Stimulated activated naive CD8-positive, alpha-beta T cell treated with anti-CD3 and anti-CD28 coated beads, Interleukin-15, Interleukin-2, amounts not matched to agents 100 ng/mL and 50 ng/mL, for 24 hours (primary cell): ENCODE measurements at regions not wholly inside any gene's neighbourhood (a gene's known extent, or its start where the extent isn't known, plus 50 kb on each side); places are given as distances from the start of the nearest gene placed in this dataset.

ENCODE experiments used
- H3K27ac Mint-ChIP-seq: one replicate; pipeline ENCODE4 v1.8.0; 2021; ENCODE audit warnings: mild to moderate bottlenecking, mixed read lengths
- H3K27me3 Mint-ChIP-seq: one replicate; pipeline ENCODE4 v1.8.0; 2021; ENCODE audit warnings: mixed read lengths
- H3K36me3 Mint-ChIP-seq: one replicate; pipeline ENCODE4 v1.8.0; 2021; ENCODE audit warnings: low read depth, mixed read lengths
- H3K4me1 Mint-ChIP-seq: one replicate; pipeline ENCODE4 v1.8.0; 2021; ENCODE audit warnings: low read depth, mixed read lengths
- H3K4me3 Mint-ChIP-seq: one replicate; pipeline ENCODE4 v1.8.0; 2021; ENCODE audit warnings: mild to moderate bottlenecking, mixed read lengths
- H3K9me3 Mint-ChIP-seq: one replicate; pipeline ENCODE4 v1.8.0; 2021; ENCODE audit warnings: mixed read lengths

GRCh38 chr13:86684402-86684801 lies 885.2 kb upstream of the SLITRK6 start:
- Mint-ChIP-seq H3K27me3 (no peaks in the 10 kb centered on the region), H3K4me1 (no peaks in the 10 kb centered on the region), H3K27ac (no peak overlapping the region), H3K9me3 (peaks cover 13% of the 10 kb centered on the region), H3K36me3 (no peaks in the 10 kb centered on the region), H3K4me3 (no peak overlapping the region)

DNA sequence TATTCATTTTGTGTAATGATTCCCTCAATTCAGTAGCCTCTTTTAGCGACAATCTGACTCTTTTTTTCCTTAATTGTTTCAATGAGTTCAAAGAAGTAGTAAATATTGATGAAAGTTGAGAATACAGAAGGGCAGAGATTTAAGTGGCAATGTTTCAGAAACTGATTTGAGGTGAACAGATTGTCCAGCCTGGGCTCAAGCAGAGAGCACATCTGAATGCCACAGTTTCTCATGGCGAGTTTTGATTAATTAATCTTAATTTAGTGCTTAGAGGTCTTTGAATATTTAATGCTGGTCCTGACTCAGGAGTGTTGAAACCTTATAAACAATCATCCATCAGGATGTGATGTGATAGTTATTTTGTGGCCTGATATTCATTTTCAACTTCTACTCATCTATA lies 890.7 kb upstream of the SLITRK6 start:
- Mint-ChIP-seq H3K27ac (no peak overlapping the region), H3K27me3 (no peaks in the 10 kb centered on the region), H3K36me3 (no peaks in the 10 kb centered on the region), H3K9me3 (peaks cover 11% of the 10 kb centered on the region), H3K4me3 (no peak overlapping the region), H3K4me1 (no peaks in the 10 kb centered on the region)

GRCh38 chr13:86692291-86692690 lies 893.1 kb upstream of the SLITRK6 start:
- H3K36me3 Mint-ChIP-seq, result no peaks in the 10 kb centered on the region
- no peak overlapping the region for H3K27ac Mint-ChIP-seq
- H3K4me1 Mint-ChIP-seq, result no peaks in the 10 kb centered on the region
- no peak overlapping the region for H3K4me3 Mint-ChIP-seq
- peaks cover 11% of the 10 kb centered on the region for H3K9me3 Mint-ChIP-seq
- no peaks in the 10 kb centered on the region for H3K27me3 Mint-ChIP-seq

DNA sequence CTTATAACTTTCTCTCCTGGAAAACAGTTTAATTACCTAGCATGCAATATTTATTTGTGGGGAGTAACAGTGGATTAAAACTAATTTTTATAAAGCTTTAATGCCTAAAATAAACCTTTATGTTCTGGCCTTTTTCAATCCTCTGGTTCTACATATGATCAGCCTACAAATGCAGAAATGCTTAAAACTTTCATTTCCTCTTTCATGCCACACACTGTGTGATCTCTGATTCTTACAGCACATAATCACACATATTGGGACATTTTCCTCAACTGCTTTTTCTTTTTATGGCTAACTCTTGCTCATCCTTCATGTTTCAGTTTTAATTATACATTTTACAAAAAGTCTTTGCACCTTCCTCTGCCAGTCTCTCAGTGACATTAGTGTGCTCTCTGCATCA lies 910.8 kb upstream of the SLITRK6 start:
- Mint-ChIP-seq H3K4me1 (no peaks in the 10 kb centered on the region), H3K4me3 (no peak overlapping the region)

DNA sequence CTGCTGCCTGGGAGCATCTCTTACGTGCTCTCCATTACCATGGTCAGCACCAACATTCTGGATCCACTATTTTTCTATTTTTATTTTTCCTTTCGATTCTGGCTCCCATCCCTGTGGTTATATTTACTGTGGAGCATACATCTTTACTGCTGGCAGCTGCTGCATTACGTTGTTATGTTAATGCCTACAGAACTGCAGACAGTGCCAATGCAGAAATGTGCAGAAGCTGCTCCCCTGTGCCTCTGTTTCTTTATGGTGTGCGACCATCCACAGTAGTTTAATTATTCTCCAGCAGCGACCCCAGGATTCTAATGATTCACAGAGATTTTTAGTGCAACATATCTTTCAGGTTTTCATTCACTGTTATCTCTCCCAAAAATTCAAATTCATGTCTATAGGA lies 911.7 kb upstream of the SLITRK6 start:
- Mint-ChIP-seq H3K36me3 (no peaks in the 10 kb centered on the region), H3K27ac (no peak overlapping the region), H3K9me3 (peaks cover 18% of the 10 kb centered on the region), H3K4me1 (no peaks in the 10 kb centered on the region), H3K4me3 (no peak overlapping the region), H3K27me3 (no peaks in the 10 kb centered on the region)

More for the DNA sequence above, 910.8 kb upstream of the SLITRK6 start:
- Mint-ChIP-seq H3K36me3 (no peaks in the 10 kb centered on the region), H3K9me3 (peaks cover 15% of the 10 kb centered on the region), H3K27me3 (no peaks in the 10 kb centered on the region), H3K27ac (no peak overlapping the region)

GRCh38 chr13:86714495-86714894 lies 915.3 kb upstream of the SLITRK6 start:
- Mint-ChIP-seq H3K4me1 (no peaks in the 10 kb centered on the region), H3K9me3 (peaks cover 20% of the 10 kb centered on the region), H3K36me3 (no peaks in the 10 kb centered on the region), H3K4me3 (no peak overlapping the region), H3K27me3 (no peaks in the 10 kb centered on the region), H3K27ac (no peak overlapping the region)

GRCh38 chr13:86725105-86725504 lies 925.9 kb upstream of the SLITRK6 start:
- H3K27me3 Mint-ChIP-seq, result no peaks in the 10 kb centered on the region
- peaks cover 17% of the 10 kb centered on the region for H3K9me3 Mint-ChIP-seq
- no peaks in the 10 kb centered on the region for H3K4me1 Mint-ChIP-seq
- no peaks in the 10 kb centered on the region for H3K36me3 Mint-ChIP-seq
- no peak overlapping the region for H3K27ac Mint-ChIP-seq
- no peak overlapping the region for H3K4me3 Mint-ChIP-seq

GRCh38 chr13:86729206-86729605 lies 930.0 kb upstream of the SLITRK6 start:
- Mint-ChIP-seq H3K9me3 (peaks cover 14% of the 10 kb centered on the region), H3K36me3 (no peaks in the 10 kb centered on the region), H3K27ac (no peak overlapping the region), H3K4me1 (no peaks in the 10 kb centered on the region), H3K4me3 (no peak overlapping the region), H3K27me3 (no peaks in the 10 kb centered on the region)

DNA sequence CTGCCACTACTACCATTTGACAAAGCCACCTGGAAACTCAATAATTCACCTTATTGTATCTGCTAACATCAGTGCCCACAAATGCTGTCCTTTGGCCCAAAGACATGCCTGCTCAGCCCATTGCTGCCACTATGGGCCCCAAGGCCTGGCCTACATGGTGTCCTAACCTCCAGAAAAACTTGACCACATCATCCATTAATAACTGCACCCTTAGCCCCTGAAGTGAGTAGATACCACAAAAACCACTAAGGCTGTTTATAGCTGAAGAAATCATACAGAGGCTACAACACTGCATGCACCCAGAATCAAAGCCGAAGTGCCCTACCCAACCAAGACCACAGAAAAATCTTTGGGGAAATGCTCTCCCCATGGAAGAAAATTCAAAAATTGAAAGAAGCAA lies 932.8 kb upstream of the SLITRK6 start:
- Mint-ChIP-seq H3K4me3 (no peak overlapping the region), H3K9me3 (peaks cover 22% of the 10 kb centered on the region), H3K4me1 (no peaks in the 10 kb centered on the region), H3K27ac (no peak overlapping the region), H3K27me3 (no peaks in the 10 kb centered on the region), H3K36me3 (no peaks in the 10 kb centered on the region)

DNA sequence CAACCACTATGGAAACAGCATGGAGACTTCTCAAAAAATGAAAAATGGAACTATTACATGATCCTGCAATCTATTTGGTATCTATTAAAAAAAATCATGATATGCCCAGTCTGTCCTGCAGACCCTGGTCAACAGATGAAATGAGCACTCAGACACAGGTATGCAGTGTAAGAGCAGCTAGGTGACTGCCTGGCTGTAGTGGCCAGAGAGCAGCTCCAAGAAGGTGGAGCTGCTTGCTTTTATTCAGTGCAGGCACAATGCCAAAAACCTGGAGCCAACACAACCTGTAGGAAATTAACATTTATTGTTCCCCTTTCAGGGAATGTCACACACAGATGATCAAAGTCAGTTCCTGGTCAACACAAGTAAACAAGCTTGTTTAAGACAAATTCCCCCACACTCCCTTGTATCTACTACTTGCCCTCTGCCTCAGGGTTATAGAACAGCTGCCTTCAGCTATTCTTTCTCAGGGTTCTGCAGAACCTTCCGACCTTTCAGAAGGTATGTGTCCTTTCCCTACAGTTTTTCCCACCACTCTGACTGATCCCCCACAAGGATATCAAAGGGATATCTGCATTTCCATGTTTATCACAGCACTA lies 933.7 kb upstream of the SLITRK5 start:
- no peaks in the 10 kb centered on the region for H3K27me3 Mint-ChIP-seq
- no peak overlapping the region for H3K27ac Mint-ChIP-seq
- no peaks in the 10 kb centered on the region for H3K4me1 Mint-ChIP-seq
- peaks cover 25% of the 10 kb centered on the region for H3K9me3 Mint-ChIP-seq
- H3K36me3 Mint-ChIP-seq, result no peaks in the 10 kb centered on the region
- H3K4me3 Mint-ChIP-seq, result no peak overlapping the region

DNA sequence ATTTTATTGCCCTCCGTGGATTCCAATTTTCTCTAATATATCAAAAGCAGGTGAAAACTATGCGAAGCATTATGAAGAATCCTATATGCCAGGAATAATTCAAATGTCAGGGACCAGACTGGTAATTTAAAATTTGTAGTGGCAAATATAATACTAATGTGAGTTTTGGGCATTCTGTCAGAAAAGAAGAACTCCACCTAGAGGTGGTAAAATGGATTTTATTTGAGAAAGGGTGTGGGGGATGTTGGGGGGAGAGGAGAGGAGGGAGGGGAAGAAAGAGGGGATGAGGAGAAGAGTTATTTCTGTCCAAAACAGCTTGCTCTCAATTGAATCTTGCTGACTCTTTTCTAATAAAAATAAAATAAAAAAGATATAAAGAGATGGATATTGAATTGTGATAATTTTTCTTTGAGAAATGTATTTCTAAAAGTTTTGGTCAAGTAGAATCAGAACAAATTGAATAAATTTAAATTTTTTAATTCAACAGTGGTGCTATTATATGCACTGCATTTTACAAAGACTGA lies 929.3 kb upstream of the SLITRK5 start:
- Mint-ChIP-seq H3K27ac (no peak overlapping the region), H3K4me1 (no peaks in the 10 kb centered on the region), H3K4me3 (no peak overlapping the region), H3K36me3 (no peaks in the 10 kb centered on the region), H3K27me3 (no peaks in the 10 kb centered on the region), H3K9me3 (peaks cover 6% of the 10 kb centered on the region)

GRCh38 chr13:86757236-86757978 lies 913.8 kb upstream of the SLITRK5 start:
- Mint-ChIP-seq H3K27ac (no peak overlapping the region), H3K9me3 (peaks cover 2% of the 10 kb centered on the region), H3K27me3 (no peaks in the 10 kb centered on the region), H3K4me1 (no peaks in the 10 kb centered on the region), H3K36me3 (no peaks in the 10 kb centered on the region), H3K4me3 (peak overlapping the region; percentile 1)

DNA sequence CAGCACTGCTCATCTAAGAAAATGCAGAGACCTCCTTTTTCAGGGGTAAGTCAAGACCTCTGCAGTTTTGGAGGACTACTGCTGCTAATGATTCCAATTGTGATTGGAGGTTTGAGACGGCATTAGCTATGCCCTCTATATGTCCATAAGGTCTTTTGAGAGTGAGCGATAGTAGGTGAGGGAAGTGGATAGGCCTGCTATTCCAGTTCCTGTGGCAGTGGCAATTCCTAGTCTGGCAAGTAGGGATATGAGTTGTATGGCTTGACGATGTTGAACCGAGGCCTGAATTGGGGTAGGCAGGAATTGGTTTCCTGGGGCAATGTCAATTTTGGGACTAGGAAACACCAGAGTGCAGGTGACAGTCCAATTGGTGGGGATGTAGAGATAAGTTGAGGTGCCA lies 913.1 kb upstream of the SLITRK5 start:
- peaks cover 9% of the 10 kb centered on the region for H3K9me3 Mint-ChIP-seq

DNA sequence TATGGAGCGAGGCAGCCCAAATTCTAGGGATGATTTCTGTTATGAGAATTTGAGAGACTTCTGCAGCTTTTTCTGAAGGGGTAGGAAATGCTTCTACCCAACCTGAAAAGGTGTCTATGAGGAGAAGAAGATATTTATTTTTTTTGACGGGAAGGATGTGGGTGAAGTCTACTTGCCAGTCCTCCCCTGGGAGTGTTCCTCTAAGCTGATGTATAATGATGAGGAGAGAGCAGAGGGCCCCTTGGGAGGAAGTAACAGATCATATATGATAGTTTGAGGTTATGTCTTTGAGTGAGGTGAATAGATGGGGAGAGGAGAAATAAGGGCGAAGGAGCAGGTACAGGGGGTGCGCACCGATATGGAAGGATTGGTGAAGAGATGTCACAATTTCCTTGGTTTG lies 910.6 kb upstream of the SLITRK5 start:
- no peaks in the 10 kb centered on the region for H3K4me1 Mint-ChIP-seq
- no peak overlapping the region for H3K27ac Mint-ChIP-seq
- H3K9me3 Mint-ChIP-seq, result peaks cover 16% of the 10 kb centered on the region
- H3K4me3 Mint-ChIP-seq, result no peak overlapping the region
- H3K27me3 Mint-ChIP-seq, result no peaks in the 10 kb centered on the region
- no peaks in the 10 kb centered on the region for H3K36me3 Mint-ChIP-seq

More for the DNA sequence above, 913.1 kb upstream of the SLITRK5 start:
- H3K4me3 Mint-ChIP-seq, result no peak overlapping the region
- no peaks in the 10 kb centered on the region for H3K27me3 Mint-ChIP-seq
- H3K4me1 Mint-ChIP-seq, result no peaks in the 10 kb centered on the region
- no peak overlapping the region for H3K27ac Mint-ChIP-seq
- H3K36me3 Mint-ChIP-seq, result no peaks in the 10 kb centered on the region

DNA sequence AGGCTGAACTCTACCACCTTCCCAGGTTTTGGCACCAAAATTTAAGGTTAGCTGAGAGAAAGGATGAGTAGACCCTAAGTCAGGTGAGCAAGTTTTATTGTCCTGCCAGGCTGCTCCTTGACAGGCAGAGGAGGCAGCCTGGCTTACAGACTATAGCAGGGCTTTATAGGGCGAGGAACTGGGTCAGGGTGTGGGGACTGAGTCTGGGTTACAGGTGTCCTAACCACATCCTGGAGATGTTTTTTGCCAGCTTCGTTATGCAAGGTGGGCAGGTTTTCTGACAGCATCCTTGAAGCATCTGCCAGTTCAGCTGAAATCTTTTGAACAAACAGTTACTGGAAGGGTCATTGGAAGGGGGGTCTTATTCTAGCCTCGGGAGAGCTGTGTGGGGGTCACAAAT lies 905.7 kb upstream of the SLITRK5 start:
- no peaks in the 10 kb centered on the region for H3K4me1 Mint-ChIP-seq
- peaks cover 16% of the 10 kb centered on the region for H3K9me3 Mint-ChIP-seq
- no peak overlapping the region for H3K27ac Mint-ChIP-seq
- no peaks in the 10 kb centered on the region for H3K27me3 Mint-ChIP-seq
- H3K36me3 Mint-ChIP-seq, result no peaks in the 10 kb centered on the region
- H3K4me3 Mint-ChIP-seq, result no peak overlapping the region

DNA sequence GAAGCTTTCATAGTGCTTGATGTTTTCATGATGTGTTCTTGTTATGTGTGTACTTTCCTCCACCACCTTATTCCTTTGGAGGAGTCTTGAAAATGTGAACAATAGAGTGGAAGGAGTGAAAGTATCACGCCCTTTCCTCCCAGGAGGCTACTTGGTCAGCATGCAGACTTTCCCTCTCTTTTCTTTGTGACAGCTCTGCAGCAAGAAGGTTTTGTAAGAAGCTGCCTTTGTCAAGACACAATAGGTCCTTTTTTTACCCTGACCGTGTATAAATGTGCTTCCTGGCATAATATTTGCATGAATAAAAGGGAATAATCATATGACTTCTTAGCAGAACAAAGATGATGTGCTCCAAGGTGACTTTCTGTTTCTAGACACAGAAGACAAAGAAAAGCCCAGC lies 882.6 kb upstream of the SLITRK5 start:
- H3K36me3 Mint-ChIP-seq, result no peaks in the 10 kb centered on the region
- no peaks in the 10 kb centered on the region for H3K4me1 Mint-ChIP-seq
- H3K27me3 Mint-ChIP-seq, result no peaks in the 10 kb centered on the region
- no peak overlapping the region for H3K27ac Mint-ChIP-seq
- H3K9me3 Mint-ChIP-seq, result peaks cover 15% of the 10 kb centered on the region
- H3K4me3 Mint-ChIP-seq, result no peak overlapping the region
